SK-N-SH (cell line): ENCODE measurements at regions not wholly inside any gene's neighbourhood (a gene's known extent, or its start where the extent isn't known, plus 50 kb on each side); places are given as distances from the start of the nearest gene placed in this dataset.

Experiments used
- CTCF ChIA-PET: fragments of 300-600, 350-600 bp; formaldehyde crosslinking; extraction: SDS; loops from one replicate; lab custom pipeline; 2021; lab: Yijun Ruan, JAX
- POLR2A ChIA-PET: fragments of 350-600 bp; sonication (Branson Sonifier 250); formaldehyde crosslinking; extraction: SDS; loops from one replicate; lab custom pipeline; 2020; ENCODE audit warnings: antibody characterized with exemption, inconsistent platforms; lab: Yijun Ruan, JAX
- DNase-seq: peaks from one replicate; pipeline ENCODE4 v3.0.0; 2012
- H2AFZ ChIP-seq: fragments of 200-600 bp; sonication (generic); 2 replicates; pipeline ENCODE4 v1.8.1; 2016; ENCODE audit warnings: antibody characterized with exemption, mild to moderate bottlenecking, low read depth
- H3F3A ChIP-seq: fragments of 200-600 bp; sonication (generic); replicated peaks from 2 replicates; pipeline ENCODE3; 2016; ENCODE audit warnings: antibody characterized with exemption, mild to moderate bottlenecking; ENCODE audit not compliant: insufficient read depth
- H3K27ac ChIP-seq, 2 experiments: fragments of 200-500 bp in 1 of 2; fragments of 200-600 bp in 1 of 2; sonication (Bioruptor generic) in 1 of 2; sonication (generic), shearing (Covaris generic) in 1 of 2; 2 replicates each; pipeline versions ENCODE4 v1.5.1 to v1.6.1; 2014 to 2016; ENCODE audit warnings: low read depth in 2 of 2, inconsistent platforms in 1 of 2, low read length in 1 of 2, mild to moderate bottlenecking in 1 of 2, mixed read lengths in 1 of 2
- H3K27me3 ChIP-seq: fragments of 200-600 bp; sonication (generic), shearing (Covaris generic); 2 replicates; pipeline ENCODE4 v1.6.1; 2016; ENCODE audit warnings: mixed run types; ENCODE audit not compliant: insufficient read depth
- H3K36me3 ChIP-seq, 2 experiments: fragments of 200-500 bp in 1 of 2; fragments of 200-600 bp in 1 of 2; sonication (Bioruptor generic) in 1 of 2; sonication (generic) in 1 of 2; replicated peaks in 1 of 2; 2 replicates each; pipeline versions ENCODE3 to v1.5.1; 2014 to 2016; ENCODE audit warnings: low read length in 1 of 2, mild to moderate bottlenecking in 1 of 2; ENCODE audit not compliant: insufficient read depth in 2 of 2, control insufficient read depth in 1 of 2
- H3K4me1 ChIP-seq, 2 experiments: fragments of 200-500 bp in 1 of 2; fragments of 200-600 bp in 1 of 2; sonication (Bioruptor generic) in 1 of 2; sonication (generic), shearing (Covaris generic) in 1 of 2; 2 replicates each; pipeline versions ENCODE4 v1.5.1 to v1.6.1; 2014 to 2016; ENCODE audit warnings: low read depth in 1 of 2, low read length in 1 of 2, mixed run types in 1 of 2; ENCODE audit not compliant: insufficient read depth in 2 of 2, control insufficient read depth in 1 of 2
- H3K4me2 ChIP-seq: fragments of 200-600 bp; sonication (generic), shearing (Covaris generic); 2 replicates; pipeline ENCODE4 v1.6.1; 2017; ENCODE audit warnings: mixed run types
- H3K4me3 ChIP-seq, 2 experiments: fragments of 200-500 bp in 1 of 2; fragments of 200-600 bp in 1 of 2; sonication (Bioruptor generic) in 1 of 2; sonication (generic), shearing (Covaris generic) in 1 of 2; 2 replicates each; pipeline versions ENCODE4 v1.5.1 to v1.8.1; 2014 to 2016; ENCODE audit warnings: low read depth in 2 of 2, inconsistent platforms in 1 of 2, low read length in 1 of 2, mild to moderate bottlenecking in 1 of 2, mixed read lengths in 1 of 2, moderate library complexity in 1 of 2
- H3K79me2 ChIP-seq: fragments of 200-600 bp; sonication (generic); 2 replicates; pipeline ENCODE4 v1.8.1; 2017; ENCODE audit warnings: mild to moderate bottlenecking; ENCODE audit not compliant: insufficient read depth
- H3K9ac ChIP-seq: fragments of 200-600 bp; sonication (generic); 2 replicates; pipeline ENCODE4 v1.6.1; 2017; ENCODE audit warnings: mixed run types
- H3K9me2 ChIP-seq: fragments of 200-600 bp; sonication (generic); 2 replicates; pipeline ENCODE4 v1.6.1; 2017; ENCODE audit warnings: mixed run types
- H3K9me3 ChIP-seq: fragments of 200-600 bp; sonication (generic); 2 replicates; pipeline ENCODE4 v1.6.1; 2017; ENCODE audit warnings: mixed run types, mild to moderate bottlenecking, moderate library complexity
- H4K20me1 ChIP-seq: fragments of 200-600 bp; sonication (generic); 2 replicates; pipeline ENCODE4 v1.6.1; 2017; ENCODE audit warnings: mild to moderate bottlenecking, mixed run types; ENCODE audit not compliant: insufficient read depth
- EP300 ChIP-seq, 2 experiments: IDR thresholded peaks; 2 replicates each; pipeline versions ENCODE4 v1.4.0 to v1.6.1; 2012; ENCODE audit warnings: borderline replicate concordance in 1 of 2, low read depth in 1 of 2, low read length in 1 of 2
- GABPA ChIP-seq: IDR thresholded peaks from 2 replicates; pipeline ENCODE4 v1.4.0; 2012; ENCODE audit warnings: low read depth, mild to moderate bottlenecking
- JUND ChIP-seq: IDR thresholded peaks from 2 replicates; pipeline ENCODE4 v1.4.0; 2012
- MXI1 ChIP-seq: IDR thresholded peaks from 2 replicates; pipeline ENCODE4 v1.6.1; 2012; ENCODE audit warnings: mild to moderate bottlenecking, low read depth, low read length, improper control_type of control experiment
- NFIC ChIP-seq: IDR thresholded peaks from 2 replicates; pipeline ENCODE4 v1.4.0; 2012; ENCODE audit warnings: borderline replicate concordance
- NRF1 ChIP-seq: IDR thresholded peaks from 2 replicates; pipeline ENCODE4 v1.6.1; 2012; ENCODE audit warnings: low read depth, mild to moderate bottlenecking, low read length
- POLR2AphosphoS5 ChIP-seq: IDR thresholded peaks from 2 replicates; pipeline ENCODE4 v1.6.1; 2012; ENCODE audit warnings: low read depth, low read length
- RCOR1 ChIP-seq: fragments of 150-350 bp; IDR thresholded peaks from 2 replicates; pipeline ENCODE4 v1.6.1; 2017; ENCODE audit warnings: antibody characterized with exemption, low read length
- SIN3A ChIP-seq: IDR thresholded peaks from 2 replicates; pipeline ENCODE4 v1.6.1; 2012; ENCODE audit warnings: low read depth, mild to moderate bottlenecking, low read length, moderate library complexity, borderline replicate concordance
- TAF1 ChIP-seq: IDR thresholded peaks from 2 replicates; pipeline ENCODE4 v1.6.1; 2012; ENCODE audit warnings: low read depth, mild to moderate bottlenecking, low read length, moderate library complexity, borderline replicate concordance
- TCF12 ChIP-seq: IDR thresholded peaks from 2 replicates; pipeline ENCODE4 v1.4.0; 2012
- USF1 ChIP-seq: IDR thresholded peaks from 2 replicates; pipeline ENCODE4 v1.4.0; 2012; ENCODE audit warnings: low read depth, borderline replicate concordance
- YY1 ChIP-seq: IDR thresholded peaks from 2 replicates; pipeline ENCODE4 v1.4.0; 2012; ENCODE audit warnings: low read depth, mild to moderate bottlenecking
- ZBTB33 ChIP-seq: IDR thresholded peaks from 2 replicates; pipeline ENCODE4 v1.4.0; 2012; ENCODE audit warnings: low read depth, borderline replicate concordance
- WGBS: methylation state at CpG from one replicate; pipeline ENCODE4 v1.1.6; 2017; ENCODE audit warnings: low lambda C conversion rate; 5-methylcytosine and 5-hydroxymethylcytosine counted together
- TF ChIP-seq, protein P1 (sequence below): fragments of 200-600 bp; sonication (generic); IDR thresholded peaks from 2 replicates; pipeline ENCODE4 v1.6.1; 2017; ENCODE audit warnings: antibody characterized with exemption, mild to moderate bottlenecking, moderate library complexity

DNA sequence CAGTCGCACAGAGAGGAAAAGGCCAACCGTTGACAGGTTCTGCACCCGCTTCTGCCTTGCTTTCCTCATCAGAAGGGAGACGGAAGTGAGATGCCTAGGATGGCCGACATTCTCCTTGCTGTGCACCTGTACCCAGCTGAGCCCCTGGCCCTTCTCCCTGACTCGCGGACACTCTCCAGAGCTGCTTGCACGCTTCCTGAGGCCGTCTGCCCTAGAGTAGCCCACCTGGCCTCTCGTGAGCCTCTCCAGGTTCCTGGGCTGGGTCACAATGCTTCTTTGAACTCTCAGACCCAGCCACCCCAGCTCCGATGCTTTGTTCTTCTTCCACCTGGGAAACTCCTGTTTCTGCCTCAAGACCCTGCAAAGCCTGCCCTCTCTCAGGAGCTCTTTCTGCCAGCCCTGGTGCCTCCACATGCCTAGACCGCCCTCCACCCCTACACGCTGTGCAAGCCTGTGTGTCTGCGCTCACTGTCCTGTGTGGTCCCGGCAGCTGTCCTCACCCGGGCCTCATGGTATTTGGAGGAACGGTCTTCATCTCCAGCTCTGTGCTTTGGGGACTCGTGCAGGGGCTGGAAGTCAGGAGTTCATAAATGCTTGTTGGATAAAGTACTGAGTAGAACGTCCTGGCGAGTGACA, 345.4 kb upstream of the SALL3 start:
- Histone ChIP-seq H3F3A (no peaks in the 10 kb centered on the region), H3K9me2 (no peaks in the 10 kb centered on the region), H3K4me2 (no peak overlapping the region), H3K79me2 (no peaks in the 10 kb centered on the region), H2AFZ (no peak overlapping the region), H3K4me1 (no peaks in the 10 kb centered on the region), H3K36me3 (no peaks in the 10 kb centered on the region), H3K9ac (no peak overlapping the region), H3K9me3 (no peaks in the 10 kb centered on the region), H3K27me3 (peaks cover 9% of the 10 kb centered on the region; the same call in 1 of the 2 replicates), H3K4me3 (no peak overlapping the region), H3K27ac (no peak overlapping the region)
- POLR2A ChIA-PET: no interaction called here
- CTCF ChIA-PET: no interaction called here
- no peak for DNase-seq
- 10% methylated on average over 18 of the region's 20 CpGs for WGBS
- no peak for TF ChIP-seq JUND
- no peak for TF ChIP-seq SIN3A
- TF ChIP-seq TCF12: no peak
- TF ChIP-seq NFIC: no peak
- no peak for TF ChIP-seq TAF1
- no peak for TF ChIP-seq NRF1
- no peak for TF ChIP-seq USF1
- no peak for TF ChIP-seq EP300 (IDR thresholded peaks at IDR 0.05; ENCODE audit: borderline replicate concordance in 1 of 2, low read depth in 1 of 2, low read length in 1 of 2)
- TF ChIP-seq RCOR1: no peak
- TF ChIP-seq ZBTB33: no peak
- TF ChIP-seq GABPA: no peak
- TF ChIP-seq, protein P1, sequence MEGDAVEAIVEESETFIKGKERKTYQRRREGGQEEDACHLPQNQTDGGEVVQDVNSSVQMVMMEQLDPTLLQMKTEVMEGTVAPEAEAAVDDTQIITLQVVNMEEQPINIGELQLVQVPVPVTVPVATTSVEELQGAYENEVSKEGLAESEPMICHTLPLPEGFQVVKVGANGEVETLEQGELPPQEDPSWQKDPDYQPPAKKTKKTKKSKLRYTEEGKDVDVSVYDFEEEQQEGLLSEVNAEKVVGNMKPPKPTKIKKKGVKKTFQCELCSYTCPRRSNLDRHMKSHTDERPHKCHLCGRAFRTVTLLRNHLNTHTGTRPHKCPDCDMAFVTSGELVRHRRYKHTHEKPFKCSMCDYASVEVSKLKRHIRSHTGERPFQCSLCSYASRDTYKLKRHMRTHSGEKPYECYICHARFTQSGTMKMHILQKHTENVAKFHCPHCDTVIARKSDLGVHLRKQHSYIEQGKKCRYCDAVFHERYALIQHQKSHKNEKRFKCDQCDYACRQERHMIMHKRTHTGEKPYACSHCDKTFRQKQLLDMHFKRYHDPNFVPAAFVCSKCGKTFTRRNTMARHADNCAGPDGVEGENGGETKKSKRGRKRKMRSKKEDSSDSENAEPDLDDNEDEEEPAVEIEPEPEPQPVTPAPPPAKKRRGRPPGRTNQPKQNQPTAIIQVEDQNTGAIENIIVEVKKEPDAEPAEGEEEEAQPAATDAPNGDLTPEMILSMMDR: no peak
- no peak for TF ChIP-seq POLR2AphosphoS5
- TF ChIP-seq YY1: no peak
- no peak for TF ChIP-seq MXI1
- TF ChIP-seq, all 33 proteins: peak for 0
- no peaks in the 10 kb centered on the region for H4K20me1 ChIP-seq
